ENCODE measurements at regions not wholly inside any gene's neighbourhood (a gene's known extent, or its start where the extent isn't known, plus 50 kb on each side); places are given as distances from the start of the nearest gene placed in this dataset.

DNA sequence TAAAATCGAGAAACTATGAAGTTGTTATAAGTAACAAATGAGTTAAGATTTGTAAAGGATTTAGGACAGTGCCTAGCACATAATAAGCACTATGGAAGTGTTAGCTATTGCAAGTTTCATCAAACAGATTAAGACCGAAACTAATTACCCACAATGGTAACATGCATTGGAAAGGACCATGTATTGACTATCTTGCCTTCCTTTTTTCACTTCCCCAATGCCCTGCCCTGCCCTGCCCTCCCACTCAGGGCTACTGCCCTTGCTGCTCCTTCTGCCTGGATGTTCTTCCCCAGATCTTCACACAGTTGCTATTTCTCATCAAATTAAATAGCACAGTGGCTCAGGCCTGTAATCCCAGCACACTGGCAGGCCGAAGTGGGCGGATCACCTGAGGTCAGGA lies 202.1 kb upstream of the PSMD7 start:
- no peak for DNase-seq

- DNase-seq, result no peak
Measured at GRCh38 chr16:74092336-74092735, 204.3 kb upstream of the PSMD7 start.

GRCh38 chr16:74090871-74091270 lies 205.7 kb upstream of the PSMD7 start:
- DNase-seq, result no peak

GRCh38 chr16:74083541-74083940 lies 213.1 kb upstream of the PSMD7 start:
- no peak for DNase-seq

DNA sequence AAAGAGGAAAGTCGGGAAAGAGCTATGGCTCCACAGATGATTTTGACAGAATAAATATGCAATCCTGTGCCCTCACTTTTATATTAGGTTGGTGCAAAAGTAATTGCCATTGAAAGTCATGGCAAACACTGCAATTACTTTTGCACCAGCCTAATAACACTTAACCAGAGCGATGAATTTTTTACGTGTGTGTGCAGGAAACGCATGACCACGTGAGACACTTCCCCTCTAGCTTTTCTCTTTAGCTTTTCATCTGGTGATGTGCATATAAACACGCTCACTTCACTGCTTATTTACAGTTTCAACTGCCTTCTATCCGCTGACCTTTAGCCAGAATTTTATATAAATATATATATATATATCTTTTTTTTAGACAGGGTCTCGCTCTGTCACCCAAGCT lies 216.3 kb upstream of the PSMD7 start:
- no peak for DNase-seq

- DNase-seq, result no peak
Measured at GRCh38 chr16:74079232-74079586, 217.4 kb upstream of the PSMD7 start.

DNA sequence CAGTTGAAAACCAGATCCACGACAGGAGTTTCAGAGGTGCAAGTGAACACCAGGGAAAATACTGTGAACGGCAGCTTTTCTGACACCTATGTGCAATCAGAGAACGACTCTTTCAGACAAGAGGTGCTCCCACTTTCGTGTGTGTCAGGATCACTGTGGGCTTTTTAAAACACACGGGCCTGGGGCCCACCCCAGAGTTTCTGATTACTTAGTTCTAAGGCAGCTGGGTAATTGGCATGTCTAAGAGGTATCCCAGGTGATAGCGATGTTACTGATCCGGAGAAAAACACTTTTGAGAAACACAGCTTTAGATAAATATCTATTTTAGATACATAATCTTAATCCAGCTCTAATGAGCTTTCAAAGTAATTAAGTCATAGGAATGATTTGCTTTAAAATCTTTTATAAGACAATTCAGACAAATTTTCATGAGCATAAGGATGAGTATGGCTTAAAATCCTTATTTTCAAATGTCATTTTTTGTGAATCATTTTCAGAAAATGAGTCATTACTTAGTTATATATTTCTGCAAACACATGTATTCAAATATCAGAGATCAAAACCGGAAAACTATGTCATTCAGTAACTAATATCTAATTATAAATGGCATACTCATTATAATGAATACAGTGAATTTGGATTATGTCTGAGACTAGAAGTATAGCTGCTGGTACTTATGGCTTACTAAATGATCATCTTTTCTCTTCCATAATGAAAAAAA lies 217.9 kb upstream of the PSMD7 start:
- no peak for DNase-seq

GRCh38 chr16:74076568-74076967 lies 220.0 kb upstream of the PSMD7 start:
- DNase-seq, result no peak

- DNase-seq, result no peak
Measured at GRCh38 chr16:74075393-74075792, 221.2 kb upstream of the PSMD7 start.

DNA sequence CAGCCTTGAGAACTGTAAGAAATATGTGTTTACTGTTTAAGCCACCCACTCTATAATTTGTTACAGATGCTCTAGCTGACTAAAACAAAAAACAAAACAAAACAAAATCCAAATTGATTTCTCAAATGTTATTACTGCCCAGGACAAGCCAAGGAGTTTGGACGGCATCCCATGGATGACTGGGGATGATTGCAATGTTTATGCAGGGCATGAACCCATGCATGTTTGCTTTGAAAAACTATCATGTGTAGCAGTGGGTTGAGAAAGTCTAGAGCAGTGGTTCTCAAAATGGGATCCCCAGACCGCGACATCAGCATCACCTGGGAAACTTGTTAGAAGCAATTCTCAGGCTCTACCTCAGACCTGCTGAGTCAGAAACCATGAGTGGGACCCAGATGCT lies 223.2 kb upstream of the PSMD7 start:
- no peak for DNase-seq

- no peak for DNase-seq
Measured at GRCh38 chr16:74071996-74072535, 224.5 kb upstream of the PSMD7 start.

- DNase-seq, result no peak
Measured at GRCh38 chr16:74070237-74070636, 226.4 kb upstream of the PSMD7 start.

DNA sequence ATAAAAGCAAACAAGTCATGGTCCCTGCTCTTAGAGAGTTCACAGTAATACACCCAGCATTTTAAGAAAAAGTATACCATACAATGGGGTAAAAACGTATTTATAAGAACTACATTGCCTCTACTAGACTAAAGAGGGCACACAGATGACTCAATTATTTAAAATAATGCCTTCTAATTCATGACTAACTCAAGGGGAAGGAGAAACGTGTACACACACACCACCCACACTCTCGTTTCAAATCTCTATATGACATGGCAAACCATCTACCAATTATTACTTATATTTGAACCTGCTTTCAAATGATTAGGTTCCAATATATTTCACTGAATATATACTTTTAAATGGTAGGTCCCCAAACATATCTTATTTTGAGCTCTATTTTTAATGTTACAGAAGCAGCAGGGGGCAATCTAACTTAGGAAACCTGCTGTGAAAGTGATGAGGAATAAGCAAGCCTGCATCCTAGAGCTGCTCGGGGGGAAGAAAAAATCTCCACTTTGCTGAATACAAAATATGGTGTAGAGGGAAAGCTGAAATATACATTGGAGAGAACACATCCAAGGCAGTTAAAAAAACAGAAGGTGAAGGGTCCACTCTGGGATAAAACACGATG lies 232.4 kb upstream of the PSMD7 start:
- no peak for DNase-seq

GRCh38 chr16:74053826-74054225 lies 242.8 kb upstream of the PSMD7 start:
- no peak for DNase-seq

- no peak for DNase-seq
Measured at GRCh38 chr16:74053312-74053711, 243.3 kb upstream of the PSMD7 start.

- DNase-seq, result no peak
Measured at GRCh38 chr16:74052016-74052415, 244.6 kb upstream of the PSMD7 start.

- DNase-seq, result no peak
Measured at GRCh38 chr16:74049027-74049426, 247.6 kb upstream of the PSMD7 start.

DNA sequence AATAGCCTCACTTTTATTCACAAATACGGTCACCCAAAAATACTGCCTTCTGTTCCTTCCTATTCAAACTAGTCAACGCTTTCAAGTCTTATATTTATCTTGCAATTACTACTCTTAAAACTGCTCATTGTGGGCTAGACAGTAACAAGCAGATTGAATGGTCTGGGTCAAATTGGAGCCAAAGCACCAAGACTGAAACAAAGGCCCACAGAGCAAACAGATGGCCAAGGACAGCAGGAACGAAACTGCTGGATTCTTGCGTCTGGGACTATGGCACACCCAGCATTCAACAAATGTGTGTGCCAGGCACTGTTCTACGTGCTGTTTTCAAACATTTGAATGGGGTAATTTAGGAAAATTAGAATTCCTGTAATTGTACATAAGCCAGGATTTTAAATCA lies 250.1 kb upstream of the PSMD7 start:
- DNase-seq, result no peak

GRCh38 chr16:74045513-74045912 lies 251.1 kb upstream of the PSMD7 start:
- DNase-seq, result no peak

- DNase-seq, result no peak
Measured at GRCh38 chr16:74035816-74036215, 260.8 kb upstream of the PSMD7 start.

DNA sequence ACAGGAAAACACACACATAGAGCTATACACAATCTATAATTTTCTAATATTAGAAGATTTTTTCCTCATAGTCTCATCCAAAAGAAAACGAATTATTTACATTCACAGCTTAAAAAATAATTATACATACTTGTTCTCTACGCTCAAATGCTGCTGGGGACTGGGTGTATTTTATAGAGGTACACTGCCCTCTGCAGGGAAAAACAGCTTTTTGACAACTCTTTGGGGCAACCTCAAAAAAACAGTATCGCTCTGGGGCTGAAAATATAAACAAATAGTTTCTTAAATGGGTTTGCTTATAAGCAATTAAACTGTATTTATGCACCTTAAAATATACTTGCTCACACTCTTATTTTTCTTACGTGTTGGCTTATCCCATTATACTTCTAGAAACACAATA lies 261.8 kb upstream of the PSMD7 start:
- no peak for DNase-seq

DNA sequence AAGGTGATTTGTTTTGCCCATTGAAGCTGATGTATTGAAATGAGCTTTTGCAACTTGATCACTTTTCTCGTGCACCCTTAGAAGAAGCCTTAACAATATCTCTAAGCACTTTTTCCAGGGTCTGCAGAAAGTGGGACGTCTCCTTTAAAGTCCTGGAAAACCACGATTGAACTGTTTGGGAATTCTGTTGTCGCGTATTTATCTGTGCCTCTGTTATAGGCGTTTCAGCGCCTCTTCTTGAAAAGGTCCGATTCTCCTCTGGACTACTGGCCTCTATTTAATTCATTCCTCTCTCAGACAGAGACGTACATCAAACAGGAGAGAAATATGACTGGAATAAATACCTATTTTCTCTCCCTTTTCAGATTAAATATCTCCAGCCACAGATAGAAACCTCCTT lies 262.4 kb upstream of the PSMD7 start:
- no peak for DNase-seq

DNA sequence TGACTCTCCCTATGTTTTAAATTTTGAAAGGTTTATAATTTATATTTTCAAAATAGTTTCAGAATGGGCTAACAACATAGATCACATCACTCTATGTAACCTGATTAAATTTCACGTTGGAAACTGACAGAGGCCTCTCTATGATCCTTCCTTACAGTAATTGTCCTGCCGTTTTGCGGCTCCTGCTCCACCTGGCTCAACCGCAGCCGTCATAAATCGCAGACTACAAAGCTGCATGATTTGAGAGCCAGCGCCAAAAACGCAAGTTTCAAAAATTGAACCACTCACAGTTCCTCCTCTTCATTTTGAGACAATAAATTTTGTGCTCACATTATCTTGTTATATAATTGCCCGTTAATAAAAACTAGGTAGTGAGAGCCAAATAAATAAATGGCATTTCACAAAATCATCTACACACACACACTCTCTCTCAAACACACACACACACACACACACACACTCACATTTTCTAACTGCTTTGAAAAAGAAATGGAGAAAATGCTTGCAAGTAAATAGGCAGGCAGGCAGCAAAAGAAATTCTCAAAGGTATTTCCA lies 263.1 kb upstream of the PSMD7 start:
- no peak for DNase-seq

DNA sequence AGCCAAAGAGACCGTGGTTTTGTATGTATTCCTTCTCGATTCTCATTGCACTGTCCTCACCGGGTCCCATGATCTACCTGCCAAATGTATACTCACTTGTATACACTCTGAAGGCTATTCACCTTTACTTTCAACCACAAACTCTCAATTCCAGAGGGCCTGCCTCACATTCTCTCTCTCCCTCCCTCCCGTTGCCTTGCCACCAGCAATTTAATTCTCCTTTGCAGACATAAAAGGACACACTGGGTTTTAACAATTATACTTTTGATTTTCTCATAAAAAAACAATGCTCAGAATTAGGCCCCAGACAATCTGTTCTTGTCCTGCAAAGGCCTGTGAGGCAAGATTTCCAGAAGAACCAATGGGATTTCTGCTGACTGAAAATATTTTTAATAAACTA lies 265.1 kb upstream of the PSMD7 start:
- no peak for DNase-seq

Measured in COR-L47 (cell line).